ENCODE measurements at regions not wholly inside any gene's neighbourhood (a gene's known extent, or its start where the extent isn't known, plus 50 kb on each side); places are given as distances from the start of the nearest gene placed in this dataset.

GRCh38 chr5:58156361-58156760 is 303.5 kb downstream of the PLK2 start:
- TF ChIP-seq CTCF (IDR thresholded peaks at IDR 0.05; ENCODE audit: low read length) = no peak
- no peak for TF ChIP-seq EZH2phosphoT487 (IDR thresholded peaks at IDR 0.05; ENCODE audit: low read length)

All from MM.1S (cell line).